OCI-LY7 (cell line): ENCODE measurements at regions not wholly inside any gene's neighbourhood (a gene's known extent, or its start where the extent isn't known, plus 50 kb on each side); places are given as distances from the start of the nearest gene placed in this dataset.

Experiments
- BruUV-seq: library from RNA; stranded (reverse); fragments of 400-500 nt; replicated peaks from 2 replicates; lab custom pipeline; 2021; lab: Mats Ljungman, UMichigan
- CTCF ChIA-PET: fragments of 300-600 bp; sonication (Branson Sonifier 250); formaldehyde crosslinking; loops from one replicate; lab custom pipeline; 2022; ENCODE audit warnings: antibody characterized with exemption; ENCODE audit not compliant: unreplicated experiment; lab: Charles Lee
- POLR2A ChIA-PET: fragments of 300-600 bp; sonication (Branson Sonifier 250); formaldehyde crosslinking; loops from one replicate; lab custom pipeline; 2022; ENCODE audit warnings: antibody characterized with exemption; lab: Charles Lee
- DNase-seq: peaks from one replicate; pipeline ENCODE4 v3.0.0-alpha.2; 2015; ENCODE audit warnings: low spot score
- H2AFZ ChIP-seq: fragments of 200-600 bp; sonication (generic), shearing (Covaris generic); 2 replicates; pipeline ENCODE4 v1.6.1; 2014; ENCODE audit warnings: mild to moderate bottlenecking, antibody characterized with exemption, low read length, moderate library complexity
- H3K27ac ChIP-seq: fragments of 200-600 bp; sonication (generic); 2 replicates; pipeline ENCODE4 v1.5.1; 2014; ENCODE audit warnings: mixed run types, low read depth, mild to moderate bottlenecking, moderate library complexity, low read length, inconsistent platforms; ENCODE audit not compliant: poor library complexity, severe bottlenecking
- H3K36me3 ChIP-seq: fragments of 200-600 bp; sonication (generic); 2 replicates; pipeline ENCODE4 v1.6.1; 2014; ENCODE audit warnings: mild to moderate bottlenecking, antibody characterized with exemption, low read length, moderate library complexity, mixed read lengths; ENCODE audit not compliant: insufficient read depth
- H3K4me1 ChIP-seq: fragments of 200-600 bp; sonication (generic); 2 replicates; pipeline ENCODE4 v1.5.1; 2014; ENCODE audit warnings: mild to moderate bottlenecking, low read length; ENCODE audit not compliant: insufficient read depth, poor library complexity, severe bottlenecking
- H3K4me2 ChIP-seq: fragments of 200-600 bp; sonication (generic); 2 replicates; pipeline ENCODE4 v1.6.1; 2014; ENCODE audit warnings: mild to moderate bottlenecking, low read length
- H3K4me3 ChIP-seq: fragments of 200-600 bp; sonication (generic); 2 replicates; pipeline ENCODE4 v1.5.1; 2014; ENCODE audit warnings: mild to moderate bottlenecking, low read depth, low read length; ENCODE audit not compliant: poor library complexity, severe bottlenecking
- H3K79me2 ChIP-seq: fragments of 200-600 bp; sonication (generic); 2 replicates; pipeline ENCODE4 v1.6.1; 2016; ENCODE audit warnings: low read depth, mild to moderate bottlenecking, low read length, moderate library complexity, mixed read lengths; ENCODE audit not compliant: insufficient read depth
- H3K9me2 ChIP-seq: fragments of 200-600 bp; sonication (generic); 2 replicates; pipeline ENCODE4 v1.6.1; 2016; ENCODE audit warnings: mild to moderate bottlenecking, low read length, mixed read lengths; ENCODE audit not compliant: insufficient read depth
- H3K9me3 ChIP-seq: fragments of 200-600 bp; sonication (generic); 2 replicates; pipeline ENCODE4 v1.6.1; 2014; ENCODE audit warnings: mild to moderate bottlenecking, mixed run types, low read length, mixed read lengths
- H4K20me1 ChIP-seq: fragments of 200-600 bp; sonication (generic); 2 replicates; pipeline ENCODE4 v1.6.1; 2014; ENCODE audit warnings: mild to moderate bottlenecking, antibody characterized with exemption, low read length, moderate library complexity, mixed read lengths; ENCODE audit not compliant: insufficient read depth
- EZH2phosphoT487 ChIP-seq: fragments of 200-600 bp; sonication (generic); IDR thresholded peaks from 2 replicates; pipeline ENCODE4 v1.6.1; 2018; ENCODE audit warnings: low read depth, borderline replicate concordance, mild to moderate bottlenecking, mixed run types, antibody characterized with exemption, low read length, moderate library complexity, mixed read lengths
- intact Hi-C: fragments of 100-400 bp; cut with micrococcal nuclease; formaldehyde crosslinking; loops from one replicate; pipeline ENCODE4 v1.10.0; 2022; ENCODE audit not compliant: unreplicated experiment
- TF ChIP-seq, protein P1 (sequence below): fragments of 200-600 bp; sonication (generic); conservative IDR thresholded peaks from 2 replicates; pipeline ENCODE4 v1.5.1; 2014; ENCODE audit warnings: mild to moderate bottlenecking, antibody characterized with exemption, low read length, moderate library complexity, mixed read lengths

DNA sequence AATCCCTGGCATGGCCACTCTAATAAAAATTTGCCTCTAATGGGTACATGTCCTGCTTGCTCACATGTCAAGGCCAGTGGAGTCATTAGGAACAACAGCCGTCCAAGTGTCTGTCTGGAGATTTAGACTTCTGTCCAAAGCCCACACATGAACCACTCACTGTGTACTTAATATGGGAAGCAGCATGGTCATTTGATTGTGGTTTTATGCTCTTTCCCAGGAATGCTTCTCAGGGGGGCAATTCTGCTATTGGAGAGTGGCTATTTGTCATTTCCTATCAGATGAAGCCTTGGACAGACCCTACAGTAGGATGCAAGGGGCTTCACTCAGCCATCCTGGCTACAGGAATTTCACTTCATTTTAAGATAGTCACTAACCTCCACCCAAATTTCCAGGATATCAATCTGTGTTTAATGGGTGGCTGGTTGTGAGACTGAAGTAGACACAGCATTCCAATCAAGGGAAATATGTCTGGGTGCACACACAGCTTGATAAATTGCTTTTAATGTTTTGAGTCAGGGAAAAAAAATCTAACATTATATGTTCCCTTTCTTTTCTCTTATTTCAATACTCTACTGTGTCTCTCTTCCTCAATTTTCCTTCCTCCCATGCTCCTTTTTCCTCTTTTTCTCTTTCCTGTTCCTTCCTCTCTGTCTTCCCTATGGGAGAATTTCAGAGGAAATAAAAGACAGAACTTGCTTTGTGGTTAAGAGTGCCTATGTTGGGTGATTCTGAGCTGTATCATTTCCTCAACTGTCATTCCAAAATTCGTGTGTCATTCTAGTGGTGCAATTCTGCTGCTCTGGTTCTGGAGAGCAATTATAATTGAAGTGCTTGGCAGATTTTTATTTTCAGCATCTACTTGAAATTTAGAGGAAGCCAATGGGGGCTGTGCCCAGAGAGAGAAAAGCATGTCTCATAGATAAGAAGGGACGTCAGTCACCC lies 320.1 kb downstream of the OSR1 start:
- POLR2A ChIA-PET: interaction anchor here (0.7 kb wide), 1 partner anchor 100 kb away, joined by 3 read pairs; no protein-coding TSS in a partner anchor

DNA sequence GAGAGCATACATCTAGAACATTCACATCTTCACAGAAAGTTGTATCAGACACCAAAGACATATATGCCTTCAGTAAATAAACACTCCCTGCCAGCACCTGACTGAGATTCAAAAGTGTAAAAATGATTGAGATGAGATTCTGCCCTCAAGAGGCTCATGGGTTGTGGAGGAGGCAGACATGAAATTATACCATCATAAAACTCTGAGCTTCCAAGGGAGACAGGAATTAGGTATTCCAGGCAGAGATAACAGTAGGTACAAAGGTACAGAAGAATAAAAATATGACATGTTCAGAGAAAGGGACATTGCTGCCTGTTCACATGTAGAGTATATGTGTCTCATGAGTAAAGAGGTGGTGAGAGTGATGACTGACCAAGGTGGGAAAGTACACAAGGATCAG lies 322.3 kb downstream of the OSR1 start:
- Histone ChIP-seq H3K4me3 (no peak overlapping the region), H3K4me2 (no peak overlapping the region), H3K4me1 (no peaks in the 10 kb centered on the region), H3K79me2 (no peaks in the 10 kb centered on the region), H3K36me3 (no peaks in the 10 kb centered on the region), H2AFZ (no peak overlapping the region), H4K20me1 (no peaks in the 10 kb centered on the region), H3K9me2 (no peaks in the 10 kb centered on the region), H3K9me3 (no peaks in the 10 kb centered on the region), H3K27ac (no peak overlapping the region)
- ChIA-PET CTCF (no interaction called here), POLR2A (interaction anchor here (1.1 kb wide), 1 partner anchor 18 kb away, joined by 3 read pairs; no protein-coding TSS in a partner anchor)
- TF ChIP-seq EZH2phosphoT487: no peak
- DNase-seq: no peak
- intact Hi-C loops: no loop called here
- BruUV-seq: no TSS peak

More for the DNA sequence above, 320.1 kb downstream of the OSR1 start:
- H4K20me1 ChIP-seq: no peaks in the 10 kb centered on the region
- H3K9me3 ChIP-seq: no peaks in the 10 kb centered on the region
- H3K4me3 ChIP-seq: no peak overlapping the region
- no peak for TF ChIP-seq EZH2phosphoT487
- TF ChIP-seq, protein P1, sequence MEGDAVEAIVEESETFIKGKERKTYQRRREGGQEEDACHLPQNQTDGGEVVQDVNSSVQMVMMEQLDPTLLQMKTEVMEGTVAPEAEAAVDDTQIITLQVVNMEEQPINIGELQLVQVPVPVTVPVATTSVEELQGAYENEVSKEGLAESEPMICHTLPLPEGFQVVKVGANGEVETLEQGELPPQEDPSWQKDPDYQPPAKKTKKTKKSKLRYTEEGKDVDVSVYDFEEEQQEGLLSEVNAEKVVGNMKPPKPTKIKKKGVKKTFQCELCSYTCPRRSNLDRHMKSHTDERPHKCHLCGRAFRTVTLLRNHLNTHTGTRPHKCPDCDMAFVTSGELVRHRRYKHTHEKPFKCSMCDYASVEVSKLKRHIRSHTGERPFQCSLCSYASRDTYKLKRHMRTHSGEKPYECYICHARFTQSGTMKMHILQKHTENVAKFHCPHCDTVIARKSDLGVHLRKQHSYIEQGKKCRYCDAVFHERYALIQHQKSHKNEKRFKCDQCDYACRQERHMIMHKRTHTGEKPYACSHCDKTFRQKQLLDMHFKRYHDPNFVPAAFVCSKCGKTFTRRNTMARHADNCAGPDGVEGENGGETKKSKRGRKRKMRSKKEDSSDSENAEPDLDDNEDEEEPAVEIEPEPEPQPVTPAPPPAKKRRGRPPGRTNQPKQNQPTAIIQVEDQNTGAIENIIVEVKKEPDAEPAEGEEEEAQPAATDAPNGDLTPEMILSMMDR: no peak
- CTCF ChIA-PET: no interaction called here
- H3K9me2 ChIP-seq: no peaks in the 10 kb centered on the region
- H3K4me2 ChIP-seq: no peak overlapping the region
- intact Hi-C loops: no loop called here
- no peaks in the 10 kb centered on the region for H3K79me2 ChIP-seq
- H3K4me1 ChIP-seq: no peaks in the 10 kb centered on the region
- H3K27ac ChIP-seq: no peak overlapping the region
- DNase-seq: no peak
- H2AFZ ChIP-seq: no peak overlapping the region
- H3K36me3 ChIP-seq: no peaks in the 10 kb centered on the region
- no TSS peak for BruUV-seq

DNA sequence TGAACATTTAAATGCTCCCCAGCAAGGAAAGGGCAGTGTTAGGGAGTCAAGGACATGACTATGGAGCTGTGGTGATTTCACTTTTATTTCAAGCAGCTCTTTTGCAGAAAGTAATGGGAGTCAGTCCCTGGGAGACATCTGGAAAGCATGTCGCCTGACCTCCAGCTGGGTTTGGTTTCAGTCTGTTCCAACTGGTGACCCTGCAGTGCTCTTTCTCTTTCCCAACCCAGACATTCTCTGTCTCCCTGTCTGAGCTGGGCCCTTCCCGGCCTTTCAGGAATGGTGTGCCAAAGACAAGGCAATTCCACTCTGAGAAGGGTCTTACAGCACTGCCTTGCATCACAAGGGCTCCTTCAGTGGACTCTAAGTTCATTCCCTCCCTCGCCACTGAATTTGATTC lies 323.2 kb downstream of the OSR1 start:
- intact Hi-C loops: no loop called here
- no peak overlapping the region for H3K4me3 ChIP-seq
- TF ChIP-seq, protein P1: no peak
- no peak for TF ChIP-seq EZH2phosphoT487
- no peak for DNase-seq
- no TSS peak for BruUV-seq
- H2AFZ ChIP-seq: no peak overlapping the region
- H3K27ac ChIP-seq: no peak overlapping the region
- H3K36me3 ChIP-seq: no peaks in the 10 kb centered on the region
- H3K4me1 ChIP-seq: no peaks in the 10 kb centered on the region
- H3K79me2 ChIP-seq: no peaks in the 10 kb centered on the region
- ChIA-PET CTCF (no interaction called here), POLR2A (no interaction called here)
- no peaks in the 10 kb centered on the region for H3K9me2 ChIP-seq
- H3K4me2 ChIP-seq: no peak overlapping the region
- no peaks in the 10 kb centered on the region for H3K9me3 ChIP-seq
- H4K20me1 ChIP-seq: no peaks in the 10 kb centered on the region
